GM12891 (cell line): ENCODE measurements at regions not wholly inside any gene's neighbourhood (a gene's known extent, or its start where the extent isn't known, plus 50 kb on each side); places are given as distances from the start of the nearest gene placed in this dataset.

Experiments
- PAX5 ChIP-seq: IDR thresholded peaks from 2 replicates; pipeline ENCODE4 v1.6.1; 2011; ENCODE audit warnings: low read length, moderate library complexity, mild to moderate bottlenecking; ENCODE audit not compliant: insufficient read depth, severe bottlenecking
- POLR2A ChIP-seq: IDR thresholded peaks from 2 replicates; pipeline ENCODE4 v1.6.1; 2011; ENCODE audit warnings: low read depth, low read length, control low read depth
- POLR2AphosphoS5 ChIP-seq: IDR thresholded peaks from 2 replicates; pipeline ENCODE4 v1.6.1; 2011; ENCODE audit warnings: low read depth, low read length, control low read depth
- POU2F2 ChIP-seq: IDR thresholded peaks from 2 replicates; pipeline ENCODE4 v1.6.1; 2011; ENCODE audit warnings: low read depth, mild to moderate bottlenecking, control low read depth, low read length, moderate library complexity
- SPI1 ChIP-seq: IDR thresholded peaks from 2 replicates; pipeline ENCODE4 v1.6.1; 2011; ENCODE audit warnings: low read depth, low read length, control low read depth
- TAF1 ChIP-seq: IDR thresholded peaks from 2 replicates; pipeline ENCODE4 v1.6.1; 2011; ENCODE audit warnings: low read depth, low read length, control low read depth

DNA sequence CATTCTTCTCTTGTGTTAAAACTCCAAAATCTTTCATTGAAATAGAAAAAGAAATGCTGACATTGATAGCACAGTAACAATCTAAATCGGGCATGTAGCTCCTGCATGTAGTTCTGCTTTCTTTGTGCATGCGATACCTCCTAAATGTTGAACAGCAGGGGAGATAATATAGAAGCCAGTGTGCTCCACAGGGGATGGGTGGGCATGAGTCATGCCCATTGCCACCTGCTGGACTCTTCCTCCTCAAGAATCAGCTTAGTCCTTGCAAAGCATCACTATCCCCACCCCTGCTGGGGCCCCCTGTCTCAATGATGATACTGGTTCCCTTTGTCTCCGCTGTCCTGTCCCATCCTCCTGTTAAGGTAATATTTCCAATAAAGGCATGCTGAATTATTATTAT is 203.0 kb downstream of the RWDD3 start:
- TF ChIP-seq POLR2AphosphoS5 (no peak), PAX5 (no peak), POLR2A (no peak), TAF1 (no peak), SPI1 (no peak), POU2F2 (no peak)
